K562 (cell line): ENCODE measurements at regions not wholly inside any gene's neighbourhood (a gene's known extent, or its start where the extent isn't known, plus 50 kb on each side); places are given as distances from the start of the nearest gene placed in this dataset.
A peak's percentile ranks its signal among the peaks of the same experiment; 100 is the strongest.

Source experiments
- ASH1L ChIP-seq: fragments of 450-650 bp; IDR thresholded peaks from 2 replicates; pipeline ENCODE4 v1.6.1; 2018; ENCODE audit warnings: borderline replicate concordance, mild to moderate bottlenecking, low read depth; ENCODE audit not compliant: partially characterized antibody
- E2F3 ChIP-seq: fragments of 250-450 bp; sonication (Bioruptor Pico); IDR thresholded peaks from 2 replicates; pipeline ENCODE4 v1.4.0; 2020; ENCODE audit warnings: mild to moderate bottlenecking
- HDAC3 ChIP-seq: fragments of 450-650 bp; IDR thresholded peaks from 2 replicates; pipeline ENCODE4 v1.6.1; 2018; ENCODE audit warnings: borderline replicate concordance, mild to moderate bottlenecking, moderate library complexity; ENCODE audit not compliant: partially characterized antibody
- HDAC6 ChIP-seq: IDR thresholded peaks from 2 replicates; pipeline ENCODE4 v1.6.1; 2012; ENCODE audit warnings: low read depth, mild to moderate bottlenecking, control low read depth, inconsistent platforms, low read length, moderate library complexity
- KHSRP ChIP-seq: fragments of 450-650 bp; IDR thresholded peaks from 2 replicates; pipeline ENCODE4 v1.6.1; 2017
- NEUROD1 ChIP-seq: fragments of 150-350 bp; IDR thresholded peaks from 2 replicates; pipeline ENCODE4 v1.6.1; 2014; ENCODE audit warnings: borderline replicate concordance, low read length, low read depth; ENCODE audit not compliant: partially characterized antibody
- NR2C1 ChIP-seq, 2 experiments: fragments of 450-650 bp; IDR thresholded peaks; 2 replicates each; pipeline ENCODE4 v1.6.1; 2017; ENCODE audit warnings: mild to moderate bottlenecking in 2 of 2, antibody characterized with exemption in 1 of 2, inconsistent platforms in 1 of 2, missing compliant biosample characterization in 1 of 2, missing genetic modification characterization in 1 of 2
- NRF1 ChIP-seq, 2 experiments: fragments of 450-650 bp; IDR thresholded peaks in 1 of 2; conservative IDR thresholded peaks in 1 of 2; 2 replicates each; pipeline ENCODE4 v1.6.1; 2014; ENCODE audit warnings: mild to moderate bottlenecking in 2 of 2
- RB1 ChIP-seq: fragments of 450-650 bp; IDR thresholded peaks from 2 replicates; pipeline ENCODE4 v1.6.1; 2017; ENCODE audit warnings: low read depth, mild to moderate bottlenecking
- TCF3 ChIP-seq: sonication (generic); formaldehyde crosslinking; IDR thresholded peaks from 2 replicates; pipeline ENCODE4 v1.4.0; 2020; ENCODE audit warnings: mild to moderate bottlenecking, missing genetic modification reagents
- U2AF1 ChIP-seq: fragments of 200-400 bp; formaldehyde crosslinking; optimal IDR thresholded peaks from 2 replicates; pipeline ENCODE3; 2017; ENCODE audit warnings: mild to moderate bottlenecking, low read depth, low read length, moderate library complexity
- ZNF143 ChIP-seq: sonication (generic); formaldehyde crosslinking; IDR thresholded peaks from 2 replicates; pipeline ENCODE4 v1.9.0; 2022; ENCODE audit warnings: mild to moderate bottlenecking, missing genetic modification reagents
- ZNF444 ChIP-seq: fragments of 250-450 bp; sonication (Bioruptor Pico); IDR thresholded peaks from 2 replicates; pipeline ENCODE4 v1.4.0; 2020; ENCODE audit warnings: mild to moderate bottlenecking, moderate library complexity
- TF ChIP-seq, protein P1 (sequence below): fragments of 250-450 bp; sonication (Bioruptor Pico); IDR thresholded peaks from 2 replicates; pipeline ENCODE4 v1.5.0; 2022; ENCODE audit warnings: mild to moderate bottlenecking
- TF ChIP-seq, protein P2 (sequence below): sonication (generic); formaldehyde crosslinking; IDR thresholded peaks from 2 replicates; pipeline ENCODE4 v1.8.1; 2023; ENCODE audit warnings: mild to moderate bottlenecking, missing genetic modification reagents
- TF ChIP-seq, protein P3 (sequence below), 3 experiments: IDR thresholded peaks in 2 of 3; conservative IDR thresholded peaks in 1 of 3; 2 replicates each; pipeline ENCODE4 v1.5.1; 2011 to 2012; ENCODE audit warnings: low read length in 3 of 3, mild to moderate bottlenecking in 3 of 3, control low read depth in 2 of 3, improper control_type of control experiment in 1 of 3, inconsistent platforms in 1 of 3, low read depth in 1 of 3, mixed read lengths in 1 of 3, moderate library complexity in 1 of 3; ENCODE audit not compliant: insufficient read depth in 2 of 3
- TF ChIP-seq, protein P4 (sequence below), 2 experiments: fragments of 250-450 bp in 1 of 2; fragments of 450-650 bp in 1 of 2; sonication (Bioruptor Pico) in 1 of 2; IDR thresholded peaks; 2 replicates each; pipeline versions ENCODE4 v1.6.1 to v1.8.0; 2016 to 2021; ENCODE audit warnings: mild to moderate bottlenecking in 2 of 2, moderate library complexity in 2 of 2, missing compliant biosample characterization in 1 of 2, missing genetic modification characterization in 1 of 2

DNA sequence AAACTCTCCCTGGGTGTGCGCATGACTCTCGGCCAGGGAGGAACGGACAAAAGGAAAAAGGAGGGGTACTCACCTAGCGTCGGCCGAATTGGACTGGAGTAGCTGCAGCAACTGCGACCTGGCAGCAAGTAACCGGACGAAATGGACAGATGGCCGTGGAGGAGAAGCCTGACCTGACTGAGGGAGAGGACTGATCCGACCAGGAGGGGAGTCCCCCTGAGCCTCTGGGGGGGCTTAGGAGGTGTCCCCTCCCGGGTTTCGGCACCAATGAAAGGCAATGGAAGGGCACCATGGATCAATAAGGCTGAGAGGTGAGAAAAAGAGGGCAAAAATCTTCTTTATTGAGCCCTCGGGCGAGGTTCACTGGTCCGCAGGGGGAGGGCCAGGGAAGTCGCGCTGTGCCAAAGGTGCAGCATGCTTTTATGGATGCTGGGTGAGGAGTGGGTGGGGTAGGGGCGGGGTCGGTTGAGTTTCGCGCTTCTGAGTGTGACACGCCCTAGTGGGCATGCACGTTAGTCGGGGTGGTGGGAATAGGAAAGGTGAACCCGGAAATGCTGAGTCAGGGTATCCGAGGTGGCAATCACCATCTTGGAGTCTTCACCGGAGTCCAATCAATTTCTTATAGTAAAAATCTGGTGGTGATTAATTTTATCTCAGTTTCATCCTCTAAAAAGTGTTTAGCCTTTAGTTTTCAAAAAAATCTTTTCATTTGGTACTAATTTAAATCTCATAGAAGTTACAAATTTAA, 638.5 kb upstream of the DPP6 start (continued):
- TF ChIP-seq, protein P1, sequence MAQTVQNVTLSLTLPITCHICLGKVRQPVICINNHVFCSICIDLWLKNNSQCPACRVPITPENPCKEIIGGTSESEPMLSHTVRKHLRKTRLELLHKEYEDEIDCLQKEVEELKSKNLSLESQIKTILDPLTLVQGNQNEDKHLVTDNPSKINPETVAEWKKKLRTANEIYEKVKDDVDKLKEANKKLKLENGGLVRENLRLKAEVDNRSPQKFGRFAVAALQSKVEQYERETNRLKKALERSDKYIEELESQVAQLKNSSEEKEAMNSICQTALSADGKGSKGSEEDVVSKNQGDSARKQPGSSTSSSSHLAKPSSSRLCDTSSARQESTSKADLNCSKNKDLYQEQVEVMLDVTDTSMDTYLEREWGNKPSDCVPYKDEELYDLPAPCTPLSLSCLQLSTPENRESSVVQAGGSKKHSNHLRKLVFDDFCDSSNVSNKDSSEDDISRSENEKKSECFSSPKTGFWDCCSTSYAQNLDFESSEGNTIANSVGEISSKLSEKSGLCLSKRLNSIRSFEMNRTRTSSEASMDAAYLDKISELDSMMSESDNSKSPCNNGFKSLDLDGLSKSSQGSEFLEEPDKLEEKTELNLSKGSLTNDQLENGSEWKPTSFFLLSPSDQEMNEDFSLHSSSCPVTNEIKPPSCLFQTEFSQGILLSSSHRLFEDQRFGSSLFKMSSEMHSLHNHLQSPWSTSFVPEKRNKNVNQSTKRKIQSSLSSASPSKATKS (CRISPR knock-in tag), result no peak
- TF ChIP-seq ZNF444 (CRISPR knock-in tag) (no peak), ASH1L (peak; percentile 82), TCF3 (CRISPR knock-in tag) (no peak), U2AF1 (no peak), HDAC6 (no peak), RB1 (0 out of 2 replicates have a peak, but pooled peaks have one; percentile 28), KHSRP (no peak), HDAC3 (peak; percentile 26), NRF1 (conservative IDR thresholded peaks at IDR 0.05 in 1 of 2, IDR thresholded peaks at IDR 0.05 in 1 of 2) (peak; percentile 4 to 58; a peak in 3 of 4 replicates), ZNF143 (no peak), E2F3 (CRISPR knock-in tag) (no peak), NR2C1 (IDR thresholded peaks at IDR 0.05) (peak; percentile 59), NR2C1 (tag; IDR thresholded peaks at IDR 0.05) (peak; percentile 52; the same call in 1 of the 2 replicates), NEUROD1 (no peak)
- TF ChIP-seq, protein P2, sequence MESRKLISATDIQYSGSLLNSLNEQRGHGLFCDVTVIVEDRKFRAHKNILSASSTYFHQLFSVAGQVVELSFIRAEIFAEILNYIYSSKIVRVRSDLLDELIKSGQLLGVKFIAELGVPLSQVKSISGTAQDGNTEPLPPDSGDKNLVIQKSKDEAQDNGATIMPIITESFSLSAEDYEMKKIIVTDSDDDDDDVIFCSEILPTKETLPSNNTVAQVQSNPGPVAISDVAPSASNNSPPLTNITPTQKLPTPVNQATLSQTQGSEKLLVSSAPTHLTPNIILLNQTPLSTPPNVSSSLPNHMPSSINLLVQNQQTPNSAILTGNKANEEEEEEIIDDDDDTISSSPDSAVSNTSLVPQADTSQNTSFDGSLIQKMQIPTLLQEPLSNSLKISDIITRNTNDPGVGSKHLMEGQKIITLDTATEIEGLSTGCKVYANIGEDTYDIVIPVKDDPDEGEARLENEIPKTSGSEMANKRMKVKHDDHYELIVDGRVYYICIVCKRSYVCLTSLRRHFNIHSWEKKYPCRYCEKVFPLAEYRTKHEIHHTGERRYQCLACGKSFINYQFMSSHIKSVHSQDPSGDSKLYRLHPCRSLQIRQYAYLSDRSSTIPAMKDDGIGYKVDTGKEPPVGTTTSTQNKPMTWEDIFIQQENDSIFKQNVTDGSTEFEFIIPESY (CRISPR knock-in tag), result no peak
- TF ChIP-seq, protein P3, sequence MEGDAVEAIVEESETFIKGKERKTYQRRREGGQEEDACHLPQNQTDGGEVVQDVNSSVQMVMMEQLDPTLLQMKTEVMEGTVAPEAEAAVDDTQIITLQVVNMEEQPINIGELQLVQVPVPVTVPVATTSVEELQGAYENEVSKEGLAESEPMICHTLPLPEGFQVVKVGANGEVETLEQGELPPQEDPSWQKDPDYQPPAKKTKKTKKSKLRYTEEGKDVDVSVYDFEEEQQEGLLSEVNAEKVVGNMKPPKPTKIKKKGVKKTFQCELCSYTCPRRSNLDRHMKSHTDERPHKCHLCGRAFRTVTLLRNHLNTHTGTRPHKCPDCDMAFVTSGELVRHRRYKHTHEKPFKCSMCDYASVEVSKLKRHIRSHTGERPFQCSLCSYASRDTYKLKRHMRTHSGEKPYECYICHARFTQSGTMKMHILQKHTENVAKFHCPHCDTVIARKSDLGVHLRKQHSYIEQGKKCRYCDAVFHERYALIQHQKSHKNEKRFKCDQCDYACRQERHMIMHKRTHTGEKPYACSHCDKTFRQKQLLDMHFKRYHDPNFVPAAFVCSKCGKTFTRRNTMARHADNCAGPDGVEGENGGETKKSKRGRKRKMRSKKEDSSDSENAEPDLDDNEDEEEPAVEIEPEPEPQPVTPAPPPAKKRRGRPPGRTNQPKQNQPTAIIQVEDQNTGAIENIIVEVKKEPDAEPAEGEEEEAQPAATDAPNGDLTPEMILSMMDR (IDR thresholded peaks at IDR 0.05 in 2 of 3, conservative IDR thresholded peaks at IDR 0.05 in 1 of 3; ENCODE audit: insufficient read depth in 2 of 3, low read depth in 1 of 3, low read length in 3 of 3), result no peak
- TF ChIP-seq, protein P4, sequence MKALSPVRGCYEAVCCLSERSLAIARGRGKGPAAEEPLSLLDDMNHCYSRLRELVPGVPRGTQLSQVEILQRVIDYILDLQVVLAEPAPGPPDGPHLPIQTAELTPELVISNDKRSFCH (CRISPR knock-in tag; IDR thresholded peaks at IDR 0.05), result no peak
- TF ChIP-seq, protein P4 (tag; IDR thresholded peaks at IDR 0.05), result no peak
